ENCODE measurements at regions not wholly inside any gene's neighbourhood (a gene's known extent, or its start where the extent isn't known, plus 50 kb on each side); places are given as distances from the start of the nearest gene placed in this dataset.
"Not testable (repeated sequence)": the region's sequence is repeated elsewhere in the genome, so short reads cannot be mapped to it uniquely, and the experiment has no call there.

DNA sequence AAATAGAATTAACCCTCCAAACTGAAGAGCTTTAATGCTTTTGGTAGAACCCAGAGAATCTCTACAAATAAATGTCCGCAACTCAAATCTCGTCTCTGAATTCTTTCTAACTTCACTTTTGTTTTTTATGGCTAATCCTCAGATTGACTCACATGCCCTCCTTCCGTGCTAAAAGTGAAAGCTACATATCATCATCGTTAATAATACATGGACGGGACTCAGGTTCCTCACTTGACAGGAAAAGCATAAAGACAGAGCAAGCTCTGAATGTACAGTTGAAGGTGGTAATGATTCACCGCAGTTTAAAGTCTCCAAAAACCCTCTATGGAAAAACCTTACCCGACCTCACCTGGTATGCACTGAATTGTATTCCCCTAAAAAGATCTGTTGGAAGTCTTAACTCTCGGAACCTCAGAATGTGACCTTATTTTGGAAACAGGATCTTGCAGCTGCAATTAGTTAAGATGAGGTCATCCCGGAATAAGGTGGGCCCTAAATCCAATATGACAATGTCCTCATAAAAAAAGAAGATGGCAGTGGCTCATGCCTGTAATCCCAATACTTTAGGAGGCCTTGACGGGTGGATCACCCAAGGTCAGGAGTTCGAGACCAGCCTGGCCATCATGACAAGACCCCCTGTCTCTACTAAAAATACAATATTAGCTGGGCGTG is 147.4 kb upstream of the FOXN3 start:
- Histone ChIP-seq H3K9me3 (replicated peaks in 1 of 11) (peaks cover 0 to 13% (median 3%) of the 10 kb centered on the region in 11 experiments; a peak in 3 of 22 replicates), H3K4me2 (no peak overlapping the region), H3K9ac (no peak overlapping the region), H3K36me3 (peaks cover 10 to 34% (median 16%) of the 10 kb centered on the region in 11 experiments; a peak in 16 of 22 replicates), H3K4me1 (peaks cover 9 to 41% (median 25%) of the 10 kb centered on the region in 10 experiments), H3K4me3 (no peak overlapping the region), H3K27ac (no peak overlapping the region), H4K20me1 (peaks cover 0 to 5% (median 0%) of the 10 kb centered on the region in 11 experiments; a peak in 3 of 22 replicates), H3K27me3 (no peaks in the 10 kb centered on the region)
- no peak for TF ChIP-seq Cebpa-rat (IDR thresholded peaks at IDR 0.05)

DNA sequence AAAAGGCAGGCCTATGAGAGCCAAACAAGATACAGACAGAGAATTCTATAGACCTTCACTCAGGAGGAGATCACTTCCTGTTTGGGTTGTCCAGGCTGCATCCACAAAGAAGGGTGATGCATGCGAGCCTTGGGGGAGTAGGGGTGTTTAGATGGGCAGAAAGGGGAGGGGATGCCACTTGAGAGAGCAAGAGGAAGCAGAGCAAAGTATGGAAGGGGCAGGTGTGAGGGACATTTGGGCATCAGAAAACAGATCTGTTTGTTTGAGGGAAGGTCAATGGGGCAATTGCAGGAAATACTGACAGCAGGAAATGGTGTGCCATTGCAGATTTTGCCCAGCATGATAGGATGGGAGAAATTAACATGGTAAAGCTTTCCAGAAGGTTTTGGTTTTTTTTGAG is 146.4 kb upstream of the FOXN3 start:
- Histone ChIP-seq H4K20me1 (peaks cover 0 to 5% (median 0%) of the 10 kb centered on the region in 11 experiments; a peak in 3 of 22 replicates), H3K27me3 (no peaks in the 10 kb centered on the region), H3K4me3 (no peak overlapping the region), H3K4me1 (peaks cover 5 to 37% (median 21%) of the 10 kb centered on the region in 10 experiments; a peak in 16 of 20 replicates), H3K9ac (no peak overlapping the region), H3K9me3 (replicated peaks in 1 of 11) (peaks cover 0 to 19% (median 5%) of the 10 kb centered on the region in 11 experiments; a peak in 3 of 22 replicates), H3K4me2 (peak overlapping the region in 4 of 11 experiments; percentile 1 to 33 (median 10); a peak in 4 of 22 replicates), H3K36me3 (peaks cover 18 to 44% (median 26%) of the 10 kb centered on the region in 11 experiments; a peak in 19 of 22 replicates), H3K27ac (no peak overlapping the region)
- no peak for TF ChIP-seq Cebpa-rat (IDR thresholded peaks at IDR 0.05)

DNA sequence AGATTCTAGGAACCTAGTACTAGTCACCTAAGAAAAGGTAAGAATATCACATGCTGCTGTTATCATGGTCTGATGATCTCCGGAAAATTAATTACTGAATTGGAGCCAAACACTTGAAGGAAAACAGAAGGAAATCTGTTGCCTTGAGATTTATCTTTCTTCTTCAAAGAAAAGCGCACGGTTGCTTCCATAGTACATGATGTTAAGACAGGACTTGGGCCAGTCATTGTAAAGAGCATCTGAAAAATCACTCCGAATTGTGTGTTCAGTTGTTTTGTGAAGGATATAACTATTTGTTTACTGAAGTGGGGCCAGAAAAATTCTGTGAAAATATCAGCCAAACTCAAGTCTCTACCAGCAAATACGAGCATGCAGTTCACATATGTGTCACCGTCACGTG is 134.9 kb upstream of the FOXN3 start:
- H3K27ac ChIP-seq, result no peak overlapping the region
- peaks cover 3 to 42% (median 21%) of the 10 kb centered on the region in 11 experiments; a peak in 17 of 22 replicates for H3K36me3 ChIP-seq
- no peaks in the 10 kb centered on the region for H3K9me3 ChIP-seq (replicated peaks in 1 of 11)
- peaks cover 0 to 11% (median 0%) of the 10 kb centered on the region in 11 experiments; a peak in 3 of 22 replicates for H4K20me1 ChIP-seq
- H3K4me3 ChIP-seq, result no peak overlapping the region
- H3K4me2 ChIP-seq, result peak overlapping the region in 7 of 11 experiments; percentile 1 to 25 (median 13); a peak in 6 of 22 replicates
- no peak overlapping the region for H3K9ac ChIP-seq
- H3K4me1 ChIP-seq, result peaks cover 0 to 9% (median 7%) of the 10 kb centered on the region in 10 experiments; a peak in 12 of 20 replicates
- H3K27me3 ChIP-seq, result no peaks in the 10 kb centered on the region
- no peak for TF ChIP-seq Cebpa-rat (IDR thresholded peaks at IDR 0.05)

DNA sequence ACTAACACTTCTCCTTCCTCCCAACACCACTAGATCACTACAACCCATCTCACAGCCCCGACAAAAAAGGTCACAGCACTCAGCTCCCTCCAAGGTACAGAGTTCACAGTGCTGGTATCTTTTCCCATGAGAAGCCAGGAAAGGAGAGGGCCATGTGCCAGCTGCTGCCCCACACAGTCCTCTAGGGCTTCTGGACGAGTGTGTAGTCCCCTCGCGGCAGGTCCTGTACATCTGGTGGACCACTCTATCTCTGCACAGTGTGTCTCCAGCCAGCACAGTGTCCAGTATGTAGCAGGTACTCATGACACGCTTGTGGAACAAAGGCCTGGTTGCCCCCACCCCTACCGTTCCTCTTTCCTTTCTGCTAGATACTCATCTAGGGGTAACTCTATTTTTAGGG is 134.4 kb upstream of the FOXN3 start:
- Histone ChIP-seq H3K4me2 (peak overlapping the region in 6 of 11 experiments; percentile 1 to 25 (median 13); a peak in 5 of 22 replicates), H3K27me3 (no peaks in the 10 kb centered on the region), H3K9ac (no peak overlapping the region), H3K4me3 (no peak overlapping the region), H3K27ac (no peak overlapping the region), H4K20me1 (peaks cover 0 to 11% (median 0%) of the 10 kb centered on the region in 11 experiments; a peak in 3 of 22 replicates), H3K4me1 (peaks cover 0 to 9% (median 7%) of the 10 kb centered on the region in 10 experiments; a peak in 12 of 20 replicates), H3K9me3 (replicated peaks in 1 of 11) (no peaks in the 10 kb centered on the region), H3K36me3 (peaks cover 3 to 37% (median 17%) of the 10 kb centered on the region in 11 experiments; a peak in 13 of 22 replicates)
- no peak for TF ChIP-seq Cebpa-rat (IDR thresholded peaks at IDR 0.05)

DNA sequence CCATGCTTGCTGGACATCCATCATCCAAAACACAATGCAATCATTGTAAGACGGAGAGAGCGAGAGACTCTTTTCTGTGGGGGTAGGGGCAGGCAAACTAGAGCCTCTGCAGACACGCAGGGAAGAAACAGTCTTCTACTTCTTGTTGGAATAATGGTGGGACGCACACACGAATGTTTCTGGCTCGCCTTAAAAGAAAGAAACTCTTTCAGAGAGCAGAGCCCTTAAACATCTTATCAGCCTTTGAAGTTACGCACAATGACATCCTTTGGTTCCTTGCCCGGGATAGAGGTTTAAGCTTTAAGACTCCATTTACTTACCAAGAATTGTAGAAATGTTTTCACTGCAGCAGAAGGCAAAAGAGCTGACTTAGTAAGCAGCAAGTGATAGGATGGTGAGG is 133.8 kb upstream of the FOXN3 start:
- Histone ChIP-seq H3K4me2 (no peak overlapping the region), H3K9ac (no peak overlapping the region), H3K27me3 (no peaks in the 10 kb centered on the region), H4K20me1 (peaks cover 0 to 11% (median 0%) of the 10 kb centered on the region in 11 experiments; a peak in 3 of 22 replicates), H3K9me3 (replicated peaks in 1 of 11) (no peaks in the 10 kb centered on the region), H3K4me3 (no peak overlapping the region), H3K36me3 (peaks cover 3 to 37% (median 17%) of the 10 kb centered on the region in 11 experiments; a peak in 13 of 22 replicates), H3K4me1 (peaks cover 0 to 9% (median 7%) of the 10 kb centered on the region in 10 experiments; a peak in 12 of 20 replicates), H3K27ac (no peak overlapping the region)
- no peak for TF ChIP-seq Cebpa-rat (IDR thresholded peaks at IDR 0.05)

DNA sequence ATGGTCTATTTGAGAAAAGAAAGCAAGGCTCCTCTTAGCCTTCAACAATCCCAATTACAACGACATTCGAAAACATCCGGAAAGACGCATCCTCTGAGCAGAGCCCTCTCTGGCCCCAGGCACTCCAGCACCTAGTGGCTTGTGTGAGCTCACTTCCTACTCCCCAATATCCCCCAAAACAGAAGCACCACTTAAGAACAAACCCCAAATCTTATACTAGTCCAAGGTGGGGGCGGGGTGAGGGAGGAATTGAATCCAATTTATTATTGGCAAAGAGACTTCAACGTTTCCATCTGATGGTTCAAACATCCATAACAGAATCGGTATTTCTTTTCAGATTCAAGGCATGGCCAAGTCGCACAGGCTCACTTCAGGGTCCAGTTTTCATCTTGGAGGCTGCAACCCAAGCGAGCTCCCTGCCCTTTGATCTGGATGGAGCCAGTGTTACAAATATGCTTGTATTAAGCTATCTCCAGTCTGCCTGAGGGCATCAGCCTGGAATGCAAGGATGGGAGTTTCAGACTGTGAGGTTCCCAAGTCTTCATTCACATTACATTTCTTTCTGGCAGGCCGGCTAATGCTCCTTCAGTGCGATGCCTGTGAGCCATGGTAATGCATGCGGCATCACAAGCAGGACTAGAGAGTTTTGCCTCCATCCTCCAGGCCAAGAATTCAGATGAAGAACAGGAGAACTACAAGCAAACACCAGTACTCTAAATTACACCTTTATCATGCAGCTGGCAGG is 132.5 kb upstream of the FOXN3 start:
- Histone ChIP-seq H4K20me1 (peaks cover 0 to 18% (median 0%) of the 10 kb centered on the region in 11 experiments; a peak in 4 of 22 replicates), H3K4me2 (no peak overlapping the region), H3K4me1 (peaks cover 0 to 9% (median 7%) of the 10 kb centered on the region in 10 experiments; a peak in 12 of 20 replicates)

DNA sequence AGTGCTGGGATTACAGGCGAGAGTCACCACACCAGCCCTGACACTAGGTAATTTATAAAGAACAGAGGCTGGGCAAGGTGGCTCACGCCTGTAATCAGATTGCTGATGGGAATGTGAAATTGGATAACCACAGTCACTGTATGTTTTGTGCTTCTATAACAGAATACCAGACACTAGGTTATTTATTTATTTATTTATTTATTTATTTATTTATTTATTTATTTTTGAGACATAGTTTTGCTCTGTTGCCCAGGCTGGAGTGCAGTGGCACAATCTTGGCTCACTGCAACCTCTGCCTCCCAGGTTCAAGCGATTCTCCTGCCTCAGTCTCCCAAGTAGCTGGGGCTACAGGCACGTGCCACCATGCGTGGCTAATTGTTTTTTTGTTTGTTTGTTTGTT is 130.0 kb upstream of the FOXN3 start:
- H3K27me3 ChIP-seq; H3K4me2 ChIP-seq; H3K27ac ChIP-seq; H3K4me1 ChIP-seq; H3K4me3 ChIP-seq; H3K9ac ChIP-seq; H3K9me3 ChIP-seq (replicated peaks in 1 of 11): not testable (repeated sequence)
- H4K20me1 ChIP-seq, result peaks cover 0 to 18% (median 0%) of the 10 kb centered on the region in 11 experiments; a peak in 5 of 22 replicates
- peaks cover 3 to 33% (median 17%) of the 10 kb centered on the region in 11 experiments; a peak in 13 of 22 replicates for H3K36me3 ChIP-seq

More for the DNA sequence above, 132.5 kb upstream of the FOXN3 start:
- H3K36me3 ChIP-seq, result peaks cover 3 to 37% (median 17%) of the 10 kb centered on the region in 11 experiments; a peak in 13 of 22 replicates
- no peak for TF ChIP-seq Cebpa-rat (IDR thresholded peaks at IDR 0.05)
- H3K4me3 ChIP-seq, result no peak overlapping the region
- no peaks in the 10 kb centered on the region for H3K27me3 ChIP-seq
- H3K9ac ChIP-seq, result no peak overlapping the region
- no peaks in the 10 kb centered on the region for H3K9me3 ChIP-seq (replicated peaks in 1 of 11)
- H3K27ac ChIP-seq, result no peak overlapping the region

DNA sequence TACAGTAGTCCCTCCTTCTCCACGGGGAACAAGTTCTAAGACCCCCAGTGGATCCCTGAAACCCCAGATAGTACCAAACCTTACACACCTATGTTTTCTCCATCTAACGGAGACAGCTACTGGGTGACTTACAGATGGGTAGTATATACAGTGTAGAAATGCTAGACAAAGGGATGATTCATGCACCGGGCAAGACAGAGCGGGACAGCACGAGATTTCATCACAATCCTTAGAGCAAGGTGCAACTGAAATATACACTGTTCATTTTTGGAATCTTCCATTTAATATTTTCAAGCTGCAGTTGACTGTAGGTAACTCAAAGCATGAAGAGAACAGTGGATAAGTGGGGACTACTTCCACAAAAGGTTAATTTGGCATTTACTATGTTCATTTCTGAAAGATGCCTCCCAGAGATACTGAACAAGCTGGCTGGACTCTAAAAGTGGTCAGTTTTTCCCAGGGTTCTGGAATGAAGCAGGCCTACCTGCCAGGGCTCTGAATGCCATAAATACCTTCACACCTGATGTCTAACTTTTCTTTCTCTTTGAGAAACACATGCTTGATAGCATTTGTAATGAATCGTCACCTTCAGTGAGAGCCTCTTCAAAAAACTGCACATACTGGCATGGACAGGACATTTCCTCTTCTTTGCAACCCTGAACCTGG is 127.7 kb upstream of the FOXN3 start:
- H3K4me2 ChIP-seq, result no peak overlapping the region
- peaks cover 0 to 9% (median 0%) of the 10 kb centered on the region in 11 experiments; a peak in 5 of 22 replicates for H4K20me1 ChIP-seq
- no peaks in the 10 kb centered on the region; a peak in 1 of 22 replicates for H3K9me3 ChIP-seq (replicated peaks in 1 of 11)
- TF ChIP-seq Cebpa-rat (IDR thresholded peaks at IDR 0.05), result no peak
- H3K9ac ChIP-seq, result no peak overlapping the region
- no peak overlapping the region for H3K4me3 ChIP-seq
- H3K27me3 ChIP-seq, result no peaks in the 10 kb centered on the region
- no peaks in the 10 kb centered on the region for H3K4me1 ChIP-seq
- H3K36me3 ChIP-seq, result peaks cover 3 to 23% (median 10%) of the 10 kb centered on the region in 11 experiments; a peak in 13 of 22 replicates
- no peak overlapping the region for H3K27ac ChIP-seq
